ENCODE measurements at regions not wholly inside any gene's neighbourhood (a gene's known extent, or its start where the extent isn't known, plus 50 kb on each side); places are given as distances from the start of the nearest gene placed in this dataset.

- no peak for DNase-seq (ENCODE audit: low read depth in 2 of 2)
- H3K4me3 ChIP-seq (replicated peaks in 1 of 2; ENCODE audit: low read depth in 2 of 2, low read length in 2 of 2), result no peak overlapping the region
- no peak for TF ChIP-seq CTCF (IDR thresholded peaks at IDR 0.05; ENCODE audit: low read depth, low read length)
These were observed 74.0 kb upstream of the TRPM1 start for GRCh38 chr15:31175484-31175883.

- no peak for DNase-seq (ENCODE audit: low read depth in 2 of 2)
- no peak overlapping the region for H3K4me3 ChIP-seq (replicated peaks in 1 of 2; ENCODE audit: low read depth in 2 of 2, low read length in 2 of 2)
- TF ChIP-seq CTCF (IDR thresholded peaks at IDR 0.05; ENCODE audit: low read depth, low read length), result no peak
These were observed 76.4 kb upstream of the TRPM1 start for GRCh38 chr15:31177951-31178350.

- no peak overlapping the region for H3K4me3 ChIP-seq (replicated peaks in 1 of 2; ENCODE audit: low read depth in 2 of 2, low read length in 2 of 2)
- no peak for TF ChIP-seq CTCF (IDR thresholded peaks at IDR 0.05; ENCODE audit: low read depth, low read length)
- no peak for DNase-seq (ENCODE audit: low read depth in 2 of 2)
These were observed 77.2 kb upstream of the TRPM1 start for GRCh38 chr15:31178705-31179104.

GRCh38 chr15:31179693-31180092, 78.2 kb upstream of the TRPM1 start:
- TF ChIP-seq CTCF (IDR thresholded peaks at IDR 0.05; ENCODE audit: low read depth, low read length), result no peak
- DNase-seq (ENCODE audit: low read depth in 2 of 2), result no peak
- no peak overlapping the region for H3K4me3 ChIP-seq (replicated peaks in 1 of 2; ENCODE audit: low read depth in 2 of 2, low read length in 2 of 2)

GRCh38 chr15:31193291-31193690, 91.8 kb upstream of the TRPM1 start:
- no peak for DNase-seq (ENCODE audit: low read depth in 2 of 2)
- no peak for TF ChIP-seq CTCF (IDR thresholded peaks at IDR 0.05; ENCODE audit: low read depth, low read length)
- H3K4me3 ChIP-seq (replicated peaks in 1 of 2; ENCODE audit: low read depth in 2 of 2, low read length in 2 of 2), result no peak overlapping the region

- DNase-seq (ENCODE audit: low read depth in 2 of 2), result no peak
- H3K4me3 ChIP-seq (replicated peaks in 1 of 2; ENCODE audit: low read depth in 2 of 2, low read length in 2 of 2), result no peak overlapping the region
- TF ChIP-seq CTCF (IDR thresholded peaks at IDR 0.05; ENCODE audit: low read depth, low read length), result no peak
These were observed 94.3 kb upstream of the TRPM1 start for GRCh38 chr15:31195871-31196270.

All from cardiac fibroblast (primary cell).